HEK293T (cell line): ENCODE measurements at regions not wholly inside any gene's neighbourhood (a gene's known extent, or its start where the extent isn't known, plus 50 kb on each side); places are given as distances from the start of the nearest gene placed in this dataset.

Source experiments
- ARNT ChIP-seq: fragments of 450-650 bp; IDR thresholded peaks from 2 replicates; pipeline ENCODE4 v1.6.1; 2017; ENCODE audit warnings: mild to moderate bottlenecking
- BHLHE40 ChIP-seq: fragments of 450-650 bp; IDR thresholded peaks from 2 replicates; pipeline ENCODE4 v1.6.1; 2016; ENCODE audit warnings: mild to moderate bottlenecking, moderate library complexity, borderline replicate concordance
- SP1 ChIP-seq: fragments of 450-650 bp; IDR thresholded peaks from 2 replicates; pipeline ENCODE4 v1.6.1; 2017
- SUZ12 ChIP-seq: fragments of 450-650 bp; IDR thresholded peaks from 2 replicates; pipeline ENCODE4 v1.6.1; 2016; ENCODE audit warnings: mild to moderate bottlenecking

- no peak for TF ChIP-seq ARNT
- TF ChIP-seq SP1: no peak
- no peak for TF ChIP-seq SUZ12
- no peak for TF ChIP-seq BHLHE40
Measured at GRCh38 chr2:180707884-180708205, 272.6 kb upstream of the UBE2E3 start.
